Keratinocyte (primary cell): ENCODE measurements at regions not wholly inside any gene's neighbourhood (a gene's known extent, or its start where the extent isn't known, plus 50 kb on each side); places are given as distances from the start of the nearest gene placed in this dataset.

Experiments used
- DNase-seq: peaks from one replicate; pipeline ENCODE4 v3.0.0-alpha.2; 2011; ENCODE audit warnings: low read depth, missing footprints, low spot score
- FAIRE-seq: peaks from 2 replicates; lab custom pipeline; 2011; peaks lifted over from hg19 to GRCh38; lab: Jason Lieb, UNC
- H2AFZ ChIP-seq: 2 replicates; pipeline ENCODE4 v1.6.0; 2012; ENCODE audit warnings: low read length, control low read depth, inconsistent platforms; ENCODE audit not compliant: control insufficient read depth
- H3K27ac ChIP-seq: 2 replicates; pipeline ENCODE4 v1.5.1; 2011; ENCODE audit warnings: low read length; ENCODE audit not compliant: control insufficient read depth, insufficient read depth
- H3K27me3 ChIP-seq: 3 replicates; pipeline ENCODE4 v1.6.0; 2011; ENCODE audit warnings: low read length; ENCODE audit not compliant: control insufficient read depth, insufficient read depth; ENCODE audit errors: extremely low read depth
- H3K36me3 ChIP-seq, 2 experiments: 2 replicates in 1 of 2; 3 replicates in 1 of 2; pipeline ENCODE4 v1.5.1; 2011; ENCODE audit warnings: low read length in 2 of 2, mild to moderate bottlenecking in 1 of 2; ENCODE audit not compliant: control insufficient read depth in 2 of 2, insufficient read depth in 2 of 2; ENCODE audit errors: extremely low read depth in 1 of 2
- H3K4me1 ChIP-seq: 3 replicates; pipeline ENCODE4 v1.5.1; 2011; ENCODE audit warnings: low read length; ENCODE audit not compliant: control insufficient read depth, insufficient read depth; ENCODE audit errors: extremely low read depth
- H3K4me2 ChIP-seq: 3 replicates; pipeline ENCODE4 v1.6.0; 2011; ENCODE audit warnings: low read depth, low read length; ENCODE audit not compliant: control insufficient read depth, insufficient read depth; ENCODE audit errors: extremely low read depth
- H3K4me3 ChIP-seq, 3 experiments: fragments of 200-600 bp in 1 of 3; sonication (generic) in 1 of 3; 2 replicates in 2 of 3; 3 replicates in 1 of 3; pipeline ENCODE4 v1.5.1; 2011 to 2016; ENCODE audit warnings: low read length in 3 of 3, mild to moderate bottlenecking in 3 of 3, control low read depth in 2 of 3, inconsistent platforms in 1 of 3, low read depth in 1 of 3, mixed read lengths in 1 of 3, mixed run types in 1 of 3, moderate library complexity in 1 of 3; ENCODE audit not compliant: control insufficient read depth in 2 of 3, insufficient read depth in 2 of 3; ENCODE audit errors: extremely low read depth in 1 of 3
- H3K79me2 ChIP-seq: 2 replicates; pipeline ENCODE4 v1.6.0; 2012; ENCODE audit warnings: low read length; ENCODE audit not compliant: control insufficient read depth, insufficient read depth
- H3K9ac ChIP-seq: 3 replicates; pipeline ENCODE4 v1.6.0; 2011; ENCODE audit warnings: low read length; ENCODE audit not compliant: control insufficient read depth, insufficient read depth; ENCODE audit errors: extremely low read depth
- H3K9me1 ChIP-seq: 3 replicates; pipeline ENCODE4 v1.6.0; 2011; ENCODE audit warnings: low read length; ENCODE audit not compliant: control insufficient read depth, insufficient read depth; ENCODE audit errors: extremely low read depth
- H3K9me3 ChIP-seq: 2 replicates; pipeline ENCODE4 v1.5.1; 2012; ENCODE audit warnings: low read depth, low read length; ENCODE audit not compliant: control insufficient read depth
- H4K20me1 ChIP-seq: 3 replicates; pipeline ENCODE4 v1.6.0; 2011; ENCODE audit warnings: low read length; ENCODE audit not compliant: control insufficient read depth, insufficient read depth; ENCODE audit errors: extremely low read depth
- EZH2 ChIP-seq: IDR thresholded peaks from one replicate; pipeline ENCODE4 v1.6.1; 2012; ENCODE audit warnings: inconsistent platforms, mild to moderate bottlenecking, low read length, moderate library complexity
- dilution Hi-C: fragments of 300-500 bp; cut with MboI; formaldehyde crosslinking; loops from one replicate; pipeline ENCODE4 v1.7.0; 2020; ENCODE audit warnings: low sequenced_read_pairs; ENCODE audit not compliant: extremely low pct_ligation_motif_present
- TF ChIP-seq, protein P1 (sequence below), 3 experiments: IDR thresholded peaks in 1 of 3; conservative IDR thresholded peaks in 1 of 3; optimal IDR thresholded peaks in 1 of 3; 2 replicates in 2 of 3; 3 replicates in 1 of 3; pipeline versions ENCODE3 to v1.5.1; 2011; ENCODE audit warnings: low read length in 3 of 3, mild to moderate bottlenecking in 3 of 3, moderate library complexity in 2 of 3, control low read depth in 1 of 3, inconsistent platforms in 1 of 3; ENCODE audit not compliant: insufficient read depth in 2 of 3; ENCODE audit errors: extremely low read depth in 1 of 3

DNA sequence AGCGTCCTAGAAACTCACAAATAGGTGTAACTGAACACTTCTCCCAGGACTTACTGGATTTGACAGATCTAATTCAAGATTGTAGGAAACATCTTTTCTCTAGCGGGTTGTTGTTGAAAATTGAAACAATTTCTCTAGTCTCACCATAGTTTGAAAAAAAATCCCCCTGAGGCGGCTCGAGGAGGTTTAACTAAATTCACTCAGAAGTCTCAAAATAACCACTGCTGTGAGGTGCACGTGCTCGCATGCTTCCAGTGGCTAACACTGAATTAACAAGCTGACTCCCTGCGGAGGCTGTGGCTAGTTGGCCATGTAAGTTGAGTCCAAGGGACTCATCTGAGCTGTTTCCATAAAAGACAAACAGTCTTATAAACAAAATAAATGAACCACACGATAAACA is 503.9 kb downstream of the OCA2 start:
- TF ChIP-seq EZH2, result no peak
- TF ChIP-seq, protein P1, sequence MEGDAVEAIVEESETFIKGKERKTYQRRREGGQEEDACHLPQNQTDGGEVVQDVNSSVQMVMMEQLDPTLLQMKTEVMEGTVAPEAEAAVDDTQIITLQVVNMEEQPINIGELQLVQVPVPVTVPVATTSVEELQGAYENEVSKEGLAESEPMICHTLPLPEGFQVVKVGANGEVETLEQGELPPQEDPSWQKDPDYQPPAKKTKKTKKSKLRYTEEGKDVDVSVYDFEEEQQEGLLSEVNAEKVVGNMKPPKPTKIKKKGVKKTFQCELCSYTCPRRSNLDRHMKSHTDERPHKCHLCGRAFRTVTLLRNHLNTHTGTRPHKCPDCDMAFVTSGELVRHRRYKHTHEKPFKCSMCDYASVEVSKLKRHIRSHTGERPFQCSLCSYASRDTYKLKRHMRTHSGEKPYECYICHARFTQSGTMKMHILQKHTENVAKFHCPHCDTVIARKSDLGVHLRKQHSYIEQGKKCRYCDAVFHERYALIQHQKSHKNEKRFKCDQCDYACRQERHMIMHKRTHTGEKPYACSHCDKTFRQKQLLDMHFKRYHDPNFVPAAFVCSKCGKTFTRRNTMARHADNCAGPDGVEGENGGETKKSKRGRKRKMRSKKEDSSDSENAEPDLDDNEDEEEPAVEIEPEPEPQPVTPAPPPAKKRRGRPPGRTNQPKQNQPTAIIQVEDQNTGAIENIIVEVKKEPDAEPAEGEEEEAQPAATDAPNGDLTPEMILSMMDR (optimal IDR thresholded peaks at IDR 0.05 in 1 of 3, IDR thresholded peaks at IDR 0.05 in 1 of 3, conservative IDR thresholded peaks at IDR 0.05 in 1 of 3; ENCODE audit: extremely low read depth in 1 of 3, insufficient read depth in 2 of 3, low read length in 3 of 3), result no peak
- Histone ChIP-seq H3K36me3 (no peaks in the 10 kb centered on the region), H3K27me3 (no peaks in the 10 kb centered on the region), H4K20me1 (no peaks in the 10 kb centered on the region), H3K4me1 (no peaks in the 10 kb centered on the region), H2AFZ (no peak overlapping the region), H3K27ac (no peak overlapping the region), H3K9me3 (no peaks in the 10 kb centered on the region), H3K9me1 (no peaks in the 10 kb centered on the region), H3K4me2 (no peak overlapping the region), H3K9ac (no peak overlapping the region), H3K4me3 (no peak overlapping the region), H3K79me2 (no peaks in the 10 kb centered on the region)
- FAIRE-seq (no peak), DNase-seq (no peak)
- dilution Hi-C loops, result no loop called here

- H3K27me3 ChIP-seq, result no peaks in the 10 kb centered on the region
- no peak overlapping the region for H3K9ac ChIP-seq
- H3K79me2 ChIP-seq, result no peaks in the 10 kb centered on the region
- H3K9me1 ChIP-seq, result no peaks in the 10 kb centered on the region
- no peaks in the 10 kb centered on the region for H3K36me3 ChIP-seq
- H3K9me3 ChIP-seq, result no peaks in the 10 kb centered on the region
- no peak overlapping the region for H3K27ac ChIP-seq
- no peaks in the 10 kb centered on the region for H4K20me1 ChIP-seq
- H2AFZ ChIP-seq, result no peak overlapping the region
- DNase-seq, result no peak
- no peak overlapping the region for H3K4me2 ChIP-seq
- H3K4me1 ChIP-seq, result no peaks in the 10 kb centered on the region
- no peak overlapping the region for H3K4me3 ChIP-seq
- TF ChIP-seq EZH2, result no peak
- TF ChIP-seq, protein P1 (optimal IDR thresholded peaks at IDR 0.05 in 1 of 3, IDR thresholded peaks at IDR 0.05 in 1 of 3, conservative IDR thresholded peaks at IDR 0.05 in 1 of 3; ENCODE audit: extremely low read depth in 1 of 3, insufficient read depth in 2 of 3, low read length in 3 of 3), result no peak
- dilution Hi-C loops, result no loop called here
- no peak for FAIRE-seq
Observed at GRCh38 chr15:27592036-27592760, 506.9 kb downstream of the OCA2 start.
